Epithelial cell of esophagus (primary cell): ENCODE measurements at regions not wholly inside any gene's neighbourhood (a gene's known extent, or its start where the extent isn't known, plus 50 kb on each side); places are given as distances from the start of the nearest gene placed in this dataset.

Experiments used
- DNase-seq: peaks from one replicate; pipeline ENCODE4 v3.0.0; 2010; ENCODE audit warnings: low read depth
- H3K4me3 ChIP-seq: 2 replicates; pipeline ENCODE4 v1.5.1; 2011; ENCODE audit warnings: mild to moderate bottlenecking, low read length, control low read depth
- TF ChIP-seq, protein P1 (sequence below): IDR thresholded peaks from 2 replicates; pipeline ENCODE4 v1.5.1; 2011; ENCODE audit warnings: low read depth, mild to moderate bottlenecking, low read length, control low read depth, inconsistent platforms; ENCODE audit not compliant: insufficient read depth; ENCODE audit errors: missing control alignments

GRCh38 chr3:17836919-17837318, 94.5 kb upstream of the TBC1D5 start:
- H3K4me3 ChIP-seq, result no peak overlapping the region
- DNase-seq, result no peak
- TF ChIP-seq, protein P1, sequence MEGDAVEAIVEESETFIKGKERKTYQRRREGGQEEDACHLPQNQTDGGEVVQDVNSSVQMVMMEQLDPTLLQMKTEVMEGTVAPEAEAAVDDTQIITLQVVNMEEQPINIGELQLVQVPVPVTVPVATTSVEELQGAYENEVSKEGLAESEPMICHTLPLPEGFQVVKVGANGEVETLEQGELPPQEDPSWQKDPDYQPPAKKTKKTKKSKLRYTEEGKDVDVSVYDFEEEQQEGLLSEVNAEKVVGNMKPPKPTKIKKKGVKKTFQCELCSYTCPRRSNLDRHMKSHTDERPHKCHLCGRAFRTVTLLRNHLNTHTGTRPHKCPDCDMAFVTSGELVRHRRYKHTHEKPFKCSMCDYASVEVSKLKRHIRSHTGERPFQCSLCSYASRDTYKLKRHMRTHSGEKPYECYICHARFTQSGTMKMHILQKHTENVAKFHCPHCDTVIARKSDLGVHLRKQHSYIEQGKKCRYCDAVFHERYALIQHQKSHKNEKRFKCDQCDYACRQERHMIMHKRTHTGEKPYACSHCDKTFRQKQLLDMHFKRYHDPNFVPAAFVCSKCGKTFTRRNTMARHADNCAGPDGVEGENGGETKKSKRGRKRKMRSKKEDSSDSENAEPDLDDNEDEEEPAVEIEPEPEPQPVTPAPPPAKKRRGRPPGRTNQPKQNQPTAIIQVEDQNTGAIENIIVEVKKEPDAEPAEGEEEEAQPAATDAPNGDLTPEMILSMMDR, result no peak

DNA sequence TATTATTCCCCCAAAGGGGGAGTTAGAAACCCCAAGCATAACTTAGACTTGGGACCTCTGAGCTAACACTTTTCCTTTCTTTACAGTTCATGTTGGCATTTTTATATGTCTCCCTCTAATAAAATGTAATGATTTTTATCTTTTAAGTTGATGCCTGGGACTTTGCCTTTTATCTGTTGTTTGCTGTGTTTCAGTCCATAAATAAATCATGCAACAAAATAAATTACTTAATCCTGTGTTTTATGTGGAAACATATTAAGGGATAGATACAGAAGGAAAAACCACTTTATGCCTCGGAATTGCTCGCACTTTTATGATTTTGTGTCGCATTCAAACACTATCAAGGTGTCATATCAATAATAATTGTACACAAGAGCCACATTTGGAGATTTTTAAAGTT, 93.7 kb upstream of the TBC1D5 start:
- TF ChIP-seq, protein P1, result no peak
- no peak for DNase-seq
- no peak overlapping the region for H3K4me3 ChIP-seq

GRCh38 chr3:17833786-17834559, 91.5 kb upstream of the TBC1D5 start:
- TF ChIP-seq, protein P1, result no peak
- peak; percentile 87 for DNase-seq
- no peak overlapping the region for H3K4me3 ChIP-seq

DNA sequence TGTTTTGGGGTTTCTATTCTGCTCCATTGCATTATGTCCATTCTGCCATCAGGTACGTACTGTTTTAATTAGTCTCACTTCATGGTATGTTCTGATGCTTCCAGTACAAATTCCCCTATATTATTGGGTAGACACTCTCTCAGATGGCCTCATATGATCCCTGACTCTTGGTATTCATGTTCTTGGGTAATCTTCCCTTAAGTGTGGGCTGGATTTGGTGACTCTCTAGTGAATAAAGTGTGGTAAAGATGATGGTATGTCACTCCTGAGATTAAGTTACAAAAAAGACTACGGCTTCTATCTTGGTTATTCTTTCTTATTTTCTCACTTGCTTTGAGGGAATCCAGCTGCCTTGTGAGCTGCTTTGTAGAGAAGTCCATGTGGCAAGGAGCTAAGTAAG, 89.6 kb upstream of the TBC1D5 start:
- peak; percentile 40 for DNase-seq
- TF ChIP-seq, protein P1, result no peak
- H3K4me3 ChIP-seq, result no peak overlapping the region

- peak; percentile 64 for DNase-seq
- H3K4me3 ChIP-seq, result no peak overlapping the region
- TF ChIP-seq, protein P1, result no peak
Observed at GRCh38 chr3:17831366-17831765, 88.9 kb upstream of the TBC1D5 start.

DNA sequence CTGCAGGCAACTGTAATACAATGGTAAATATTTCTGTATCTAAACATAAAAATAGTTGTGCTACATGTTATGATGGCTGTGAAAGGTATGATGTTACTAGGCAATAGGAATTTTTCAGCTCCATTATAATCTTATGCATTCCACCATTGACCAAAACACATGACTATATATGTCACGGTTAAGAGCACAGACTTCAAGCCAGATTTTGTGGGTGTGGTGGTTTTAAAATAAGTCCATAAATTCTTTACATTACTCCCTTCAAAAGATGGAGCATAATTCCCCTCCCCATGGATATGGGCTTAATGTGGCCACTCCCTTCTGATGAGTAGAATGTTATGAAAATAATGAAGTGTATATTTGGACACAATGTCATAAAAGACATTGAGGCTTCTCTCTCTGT, 88.4 kb upstream of the TBC1D5 start:
- DNase-seq, result no peak
- H3K4me3 ChIP-seq, result no peak overlapping the region
- TF ChIP-seq, protein P1, result no peak

- TF ChIP-seq, protein P1, result no peak
- H3K4me3 ChIP-seq, result no peak overlapping the region
- no peak for DNase-seq
Observed at GRCh38 chr3:17828388-17828787, 86.0 kb upstream of the TBC1D5 start.
